Esophagus mucosa (tissue), 1 donor: ENCODE measurements at regions not wholly inside any gene's neighbourhood (a gene's known extent, or its start where the extent isn't known, plus 50 kb on each side); places are given as distances from the start of the nearest gene placed in this dataset.
"Not testable (repeated sequence)": the region's sequence is repeated elsewhere in the genome, so short reads cannot be mapped to it uniquely, and the experiment has no call there.

Source experiments
- ATAC-seq: fragments of 200-7000 bp; cut with Tn5 transposase; one replicate; pipeline ENCODE4 v1.9.1; 2020
- donor health status: DM: yes; HTN: yes; CAD: no.

DNA sequence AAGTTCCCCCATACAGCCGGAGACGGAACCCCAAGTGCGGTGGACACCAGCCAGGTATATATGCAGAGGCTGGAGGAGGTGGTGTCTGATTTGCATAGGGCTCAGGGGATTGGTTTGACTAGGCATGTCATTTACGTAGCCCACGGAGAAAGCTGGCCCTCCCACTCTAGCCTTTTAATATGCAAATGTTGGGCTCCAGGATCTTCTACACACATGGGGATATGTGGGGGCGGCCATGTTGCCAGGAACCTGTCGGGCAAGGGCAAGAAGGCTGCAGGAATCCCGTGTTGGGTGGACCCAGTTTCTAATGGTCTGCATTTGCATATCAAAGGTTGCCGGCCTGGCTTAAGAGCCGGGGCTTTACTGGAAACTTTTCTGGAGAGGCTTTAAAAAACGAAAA lies 57.4 kb downstream of the FTHL17 start:
- ATAC-seq = not testable (repeated sequence)

GRCh38 chrX:31012509-31013025 lies 59.3 kb downstream of the FTHL17 start:
- no peak for ATAC-seq

DNA sequence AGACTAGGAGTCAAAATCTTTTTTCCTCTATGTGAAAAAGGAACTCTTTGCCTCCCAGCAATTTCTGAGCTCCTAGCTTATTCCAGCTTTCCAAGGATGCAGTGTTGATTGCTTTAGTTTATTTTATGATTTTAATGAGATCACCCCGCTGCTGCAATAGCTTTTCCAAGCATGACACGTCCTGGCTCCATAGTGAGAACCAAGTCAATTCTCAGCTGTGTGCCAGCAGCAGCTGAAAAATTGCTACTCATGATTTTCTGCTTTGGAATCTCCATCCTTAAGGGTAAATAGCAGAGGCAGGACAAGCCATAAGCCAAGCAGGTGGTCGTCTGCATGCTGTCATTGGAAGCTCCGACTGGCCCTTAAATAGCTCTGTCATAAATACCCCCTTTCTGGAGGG lies 64.5 kb downstream of the FTHL17 start:
- no peak for ATAC-seq

GRCh38 chrX:31006027-31006426 lies 65.8 kb downstream of the FTHL17 start:
- ATAC-seq = no peak

GRCh38 chrX:30997411-30997810 lies 74.4 kb downstream of the FTHL17 start:
- ATAC-seq = no peak

GRCh38 chrX:30995705-30996104 lies 76.1 kb downstream of the FTHL17 start:
- no peak for ATAC-seq

DNA sequence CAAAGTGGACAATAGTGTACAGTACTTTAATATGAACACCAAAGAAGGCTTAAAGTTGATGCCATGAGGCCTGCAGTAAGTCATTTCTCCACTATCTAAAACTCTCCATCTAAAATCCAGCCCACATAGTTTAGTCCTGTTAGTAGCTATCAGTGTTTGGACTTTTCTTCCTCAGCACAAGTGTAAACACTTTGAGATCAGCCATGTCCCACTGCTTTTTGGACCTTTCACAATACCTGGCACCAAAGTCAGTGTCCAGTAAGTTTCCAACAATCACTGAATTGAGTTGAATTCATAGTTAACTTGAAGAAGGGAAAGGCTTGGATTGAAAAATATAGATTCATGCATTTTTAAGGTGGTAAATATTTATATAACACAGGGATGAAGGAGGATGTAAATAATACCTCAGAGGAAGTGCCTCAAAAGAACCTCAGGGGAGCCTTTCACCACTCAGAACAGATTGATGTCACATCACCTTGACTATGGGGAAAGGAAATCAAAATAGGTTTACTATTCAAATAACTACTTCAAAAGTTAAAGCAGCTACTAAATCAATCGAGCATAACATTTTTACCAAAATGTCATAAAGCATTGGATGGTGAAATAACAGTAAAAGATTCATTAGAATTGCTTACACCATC lies 76.7 kb downstream of the FTHL17 start:
- ATAC-seq = no peak

- ATAC-seq = not testable (repeated sequence)
Measured at GRCh38 chrX:30994018-30994417, 77.8 kb downstream of the FTHL17 start.

GRCh38 chrX:30992381-30992904 lies 79.4 kb downstream of the FTHL17 start:
- ATAC-seq = no peak

DNA sequence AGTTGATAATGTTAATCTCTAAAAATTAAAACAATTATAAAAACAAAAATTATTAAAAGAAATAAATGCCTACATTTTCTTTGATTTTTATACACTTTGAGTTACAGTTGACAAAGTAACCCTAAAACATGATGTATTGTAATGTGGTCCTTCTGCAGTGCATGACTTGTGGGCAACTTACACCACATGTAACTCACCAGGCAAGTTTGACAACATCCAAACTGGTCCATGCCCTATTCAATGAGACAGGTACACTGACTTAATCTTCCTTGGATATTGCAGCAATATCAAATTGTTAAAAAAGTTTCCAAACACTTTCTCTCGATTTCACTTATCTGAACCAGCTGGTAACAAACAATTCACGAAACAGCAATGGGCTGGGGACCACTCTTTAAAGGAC lies 81.5 kb downstream of the FTHL17 start:
- no peak for ATAC-seq

DNA sequence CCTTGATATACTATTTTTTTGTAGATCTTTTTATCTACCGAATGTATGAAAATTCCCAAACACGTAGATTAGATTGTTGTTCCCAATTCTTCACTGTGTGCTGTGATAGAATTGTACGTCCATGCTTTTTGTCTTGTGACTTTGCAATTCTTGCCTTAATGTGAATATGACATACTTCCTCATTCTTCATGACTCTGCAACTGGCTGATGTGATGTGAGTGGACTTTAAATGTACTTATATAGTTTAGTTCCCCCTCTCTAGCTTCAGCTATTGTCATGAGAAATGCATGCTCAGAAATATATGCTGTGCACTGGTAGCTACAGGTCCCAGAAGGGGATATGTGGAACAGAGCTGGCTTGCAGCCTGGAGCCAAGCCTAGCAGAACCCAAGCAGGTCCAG lies 89.4 kb downstream of the FTHL17 start:
- ATAC-seq = no peak

DNA sequence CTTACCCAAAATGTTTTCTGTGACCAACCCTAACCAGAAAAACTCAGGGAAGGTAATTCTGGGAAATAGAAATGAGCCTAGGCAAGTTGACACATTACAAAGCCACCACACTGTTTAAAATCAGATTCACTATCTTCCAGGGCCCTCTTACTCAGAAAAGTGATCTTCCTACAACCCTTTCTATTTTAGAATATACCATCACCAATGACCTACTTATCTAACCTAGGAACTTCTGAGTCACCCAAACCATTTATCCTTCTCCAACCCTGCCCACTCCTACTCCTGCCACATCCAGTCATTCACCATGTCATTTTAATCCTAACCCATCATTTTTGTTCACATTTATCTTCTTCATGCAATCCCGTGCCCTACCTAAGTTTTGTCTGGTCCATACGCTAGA lies 89.9 kb downstream of the FTHL17 start:
- ATAC-seq = no peak

DNA sequence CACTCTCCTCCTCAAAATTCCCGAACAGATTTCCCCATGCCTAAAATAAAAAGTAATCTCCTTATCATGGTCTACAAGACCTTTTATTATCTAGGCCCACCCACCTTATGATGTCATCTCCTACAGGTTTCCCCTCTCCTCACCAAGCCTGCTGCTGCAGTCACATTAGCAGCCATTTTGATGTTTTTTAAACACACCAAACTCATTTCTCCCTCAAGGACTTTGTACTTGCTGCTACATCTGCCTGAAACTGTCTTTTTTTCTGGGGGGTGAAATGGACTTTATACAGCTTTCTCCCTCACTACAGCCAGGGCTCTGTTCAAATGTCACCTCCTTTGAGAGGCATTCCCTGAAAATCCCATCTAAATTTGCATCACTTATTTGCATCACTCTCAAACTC lies 90.2 kb upstream of the TAB3 start:
- ATAC-seq = no peak

- no peak for ATAC-seq
Measured at GRCh38 chrX:30975467-30975866, 86.4 kb upstream of the TAB3 start.

DNA sequence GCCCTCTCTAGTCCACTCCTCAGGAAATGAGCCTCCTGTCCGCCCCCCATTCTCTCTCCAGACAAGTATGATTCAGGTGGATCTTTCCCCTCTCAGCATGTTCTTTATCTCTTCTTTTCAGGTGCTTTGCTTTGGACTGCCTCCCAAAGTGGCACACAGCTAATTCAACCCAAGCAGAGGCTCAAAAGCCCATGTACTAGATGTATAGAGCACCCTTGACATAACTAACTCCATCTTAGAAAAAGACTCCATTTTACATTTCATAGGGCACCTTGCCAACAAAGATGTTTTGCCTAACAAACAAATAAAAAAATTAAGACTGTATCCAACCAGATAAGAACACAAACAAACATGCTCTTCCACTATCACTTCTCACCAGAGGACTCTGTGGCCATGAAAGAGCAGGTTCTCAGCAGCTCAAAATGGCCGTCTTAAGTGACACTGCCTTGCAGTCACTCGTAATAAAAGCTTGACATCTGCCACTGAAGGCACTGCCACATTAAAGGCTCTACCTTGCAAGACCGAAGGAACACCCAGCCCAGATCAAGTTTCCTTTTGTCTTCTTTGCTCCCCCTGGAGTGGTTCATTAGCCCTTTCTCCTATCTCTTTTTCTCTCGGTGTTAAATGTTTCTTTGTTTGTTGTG lies 84.9 kb upstream of the TAB3 start:
- ATAC-seq = no peak

DNA sequence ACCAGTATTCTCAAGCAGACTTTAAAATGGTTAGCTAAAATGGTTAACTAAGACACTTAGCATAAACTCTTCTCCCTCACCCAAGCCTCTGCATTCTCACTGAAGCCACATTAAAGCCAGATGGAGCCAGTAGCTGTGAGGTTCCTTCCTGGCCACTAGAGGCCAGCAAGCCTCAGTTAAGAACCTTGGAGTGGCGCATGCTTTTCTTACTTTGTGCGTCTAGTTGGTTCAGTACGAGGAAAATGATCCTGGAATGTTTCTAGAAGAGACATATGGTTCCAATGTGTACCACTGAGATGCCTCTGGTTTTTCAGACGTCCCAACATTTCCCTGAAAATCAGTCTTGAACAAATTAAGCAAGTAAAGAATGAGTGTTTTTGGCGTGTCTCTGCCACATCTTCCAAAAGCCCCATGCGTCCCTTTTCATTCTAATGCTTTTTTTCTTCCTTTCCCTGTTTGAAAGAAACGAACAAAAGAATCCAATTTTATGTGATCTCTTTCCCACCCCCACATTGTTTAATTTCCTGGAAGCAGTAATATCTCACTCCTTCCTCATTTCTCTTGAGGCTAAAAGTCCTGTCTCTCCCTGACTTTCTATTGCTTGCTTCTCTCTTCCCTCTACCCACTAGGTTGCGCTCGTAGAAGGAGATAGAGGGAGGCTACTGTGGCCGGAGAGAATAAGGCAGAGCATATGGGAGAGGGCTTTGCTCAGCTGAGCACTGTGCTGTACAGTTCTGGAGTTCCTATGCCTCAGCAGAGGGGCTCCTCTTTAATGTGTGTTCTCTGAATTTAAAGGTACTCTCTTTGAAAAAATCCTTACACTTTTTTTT lies 82.9 kb upstream of the TAB3 start:
- ATAC-seq = peak; percentile 36

DNA sequence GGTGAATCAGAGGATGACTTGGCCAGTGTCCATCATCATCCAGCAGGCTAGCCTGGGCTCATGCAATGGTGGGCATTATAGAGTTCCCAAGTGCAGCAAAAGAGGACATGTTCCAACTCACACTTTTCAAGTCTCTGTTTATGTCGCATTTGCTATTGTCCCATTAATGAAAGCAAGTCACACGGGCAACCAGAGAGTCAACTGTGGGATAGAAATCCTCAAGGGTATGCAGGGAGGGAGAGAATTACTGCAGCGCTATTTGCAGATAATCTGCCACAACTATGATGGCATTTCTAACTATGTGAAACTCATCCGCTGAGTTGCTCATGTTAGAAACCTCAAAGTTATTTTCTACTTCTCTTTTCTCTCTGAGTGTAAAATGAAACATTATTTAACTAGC lies 78.5 kb upstream of the TAB3 start:
- no peak for ATAC-seq

DNA sequence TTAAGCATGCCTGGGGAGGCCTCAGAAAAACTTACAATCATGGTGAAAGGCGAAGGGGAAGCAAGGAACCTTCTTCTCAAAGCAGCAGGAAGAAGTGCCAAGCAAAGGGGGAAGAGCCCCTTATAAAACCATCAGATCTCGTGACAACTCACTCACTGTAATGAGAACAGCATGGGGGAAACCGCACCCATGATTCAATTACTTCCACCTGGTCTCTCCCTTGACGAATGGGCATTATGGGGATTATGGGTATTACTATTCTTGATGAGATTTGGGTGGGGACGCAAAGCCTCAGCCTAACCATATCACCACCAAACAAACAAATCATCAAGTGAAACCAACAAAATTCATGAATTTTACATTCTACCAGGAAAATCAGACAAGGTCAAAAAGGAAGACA lies 76.7 kb upstream of the TAB3 start:
- ATAC-seq = no peak

DNA sequence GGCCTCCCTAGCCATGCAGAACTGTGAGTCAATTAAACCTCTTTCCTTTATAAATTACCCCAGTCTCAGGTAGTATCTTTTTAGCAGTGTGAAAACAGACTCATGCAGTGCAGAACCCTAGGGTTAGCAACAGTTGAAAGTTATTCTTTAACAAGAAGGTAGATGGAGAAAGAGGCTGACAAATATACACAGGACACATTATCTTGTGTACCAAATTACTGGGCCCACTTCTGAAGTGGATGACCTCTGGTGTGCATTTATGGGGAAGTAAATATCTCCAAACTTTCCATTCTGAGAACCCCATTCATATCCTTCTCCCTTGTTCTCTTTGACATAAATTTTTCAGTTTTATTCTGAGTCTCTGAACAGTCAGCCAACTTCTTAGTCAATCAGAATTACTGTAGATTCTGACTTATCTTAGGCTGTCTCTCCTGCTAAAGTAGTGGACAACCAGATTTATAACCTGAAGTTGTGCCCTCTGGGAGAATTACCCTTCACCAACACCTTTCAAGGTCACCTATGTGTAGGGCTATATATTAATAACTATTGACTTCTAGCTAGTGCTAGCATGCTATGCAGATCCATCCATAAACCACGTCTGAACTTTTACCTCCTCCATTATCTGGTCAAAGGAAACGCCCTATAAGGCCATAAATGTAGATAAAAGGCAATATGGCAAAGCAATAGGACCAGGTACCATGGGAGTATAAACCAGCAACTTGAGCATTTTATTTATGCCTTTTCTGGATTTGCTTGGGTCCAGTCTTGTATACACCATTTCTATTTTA lies 72.5 kb upstream of the TAB3 start:
- ATAC-seq = no peak

DNA sequence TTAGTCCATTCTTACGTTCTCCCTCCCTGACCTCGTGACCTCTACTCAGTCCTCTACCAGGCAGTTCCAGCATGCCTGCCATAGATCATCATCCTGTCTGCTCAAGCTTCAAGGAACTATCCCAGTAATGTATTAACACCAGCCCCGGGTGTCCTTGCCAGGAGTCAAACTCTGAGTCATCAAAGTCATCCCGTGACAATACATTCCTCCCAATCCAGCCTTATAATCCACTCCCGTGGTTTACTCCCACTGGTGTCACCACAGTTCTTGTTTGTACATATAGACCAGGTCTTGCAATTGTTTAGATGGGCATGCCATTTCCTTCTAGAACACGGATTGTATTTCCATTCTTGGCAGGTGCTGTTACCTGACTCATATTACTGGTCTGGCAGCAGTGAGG lies 68.7 kb upstream of the TAB3 start:
- peak; percentile 93 for ATAC-seq

GRCh38 chrX:30955687-30956086 lies 66.6 kb upstream of the TAB3 start:
- ATAC-seq = no peak

GRCh38 chrX:30951003-30951402 lies 61.9 kb upstream of the TAB3 start:
- ATAC-seq = no peak

DNA sequence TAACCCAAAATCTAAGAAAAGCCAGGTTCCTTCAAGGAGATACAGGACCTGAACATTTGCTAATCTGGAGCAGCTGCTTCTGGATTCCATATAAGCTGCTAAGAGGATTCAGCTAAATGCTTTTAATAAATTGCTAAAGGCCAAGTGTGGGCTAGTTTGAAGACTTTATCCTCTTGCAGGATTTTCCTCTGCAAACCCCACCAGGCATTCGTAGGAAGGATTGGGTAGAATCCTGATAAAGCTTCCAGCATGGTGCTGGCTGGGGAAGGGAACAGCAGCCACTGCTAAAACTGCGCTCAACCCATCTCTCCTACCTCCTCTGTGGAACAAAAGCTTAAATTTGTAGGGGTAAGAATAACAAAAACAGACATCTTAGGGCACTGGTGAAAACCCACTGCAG lies 61.3 kb upstream of the TAB3 start:
- no peak for ATAC-seq
